GM21526 (cell line): ENCODE measurements at regions not wholly inside any gene's neighbourhood (a gene's known extent, or its start where the extent isn't known, plus 50 kb on each side); places are given as distances from the start of the nearest gene placed in this dataset.
A peak's percentile ranks its signal among the peaks of the same experiment; 100 is the strongest.
"Not testable (repeated sequence)": the region's sequence is repeated elsewhere in the genome, so short reads cannot be mapped to it uniquely, and the experiment has no call there.

Experiments used
- ATAC-seq: cut with Tn5 transposase; IDR thresholded peaks from one replicate; pipeline ENCODE4 v1.9.1; 2021; ENCODE audit warnings: moderate library complexity; ENCODE audit not compliant: unreplicated experiment, low FRiP score

- ATAC-seq: no peak
Observed at GRCh38 chr2:180621366-180621765, 359.0 kb upstream of the UBE2E3 start.

GRCh38 chr2:180618570-180618969, 361.8 kb upstream of the UBE2E3 start:
- no peak for ATAC-seq

GRCh38 chr2:180614776-180615175, 365.6 kb upstream of the UBE2E3 start:
- no peak for ATAC-seq

- no peak for ATAC-seq
Observed at GRCh38 chr2:180609626-180610340, 370.6 kb upstream of the UBE2E3 start.

- ATAC-seq: no peak
Observed at GRCh38 chr2:180607514-180608049, 372.8 kb upstream of the UBE2E3 start.

GRCh38 chr2:180604077-180604476, 376.3 kb upstream of the UBE2E3 start:
- peak; percentile 82 for ATAC-seq

- no peak for ATAC-seq
Observed at GRCh38 chr2:180601016-180601415, 379.4 kb upstream of the UBE2E3 start.

GRCh38 chr2:180599804-180600203, 380.6 kb upstream of the UBE2E3 start:
- ATAC-seq: no peak

GRCh38 chr2:180597179-180597578, 383.2 kb upstream of the UBE2E3 start:
- no peak for ATAC-seq

- ATAC-seq: no peak
Observed at GRCh38 chr2:180596453-180596852, 384.0 kb upstream of the UBE2E3 start.

GRCh38 chr2:180591947-180592346, 388.5 kb upstream of the UBE2E3 start:
- ATAC-seq: no peak

- ATAC-seq: not testable (repeated sequence)
Observed at GRCh38 chr2:180591093-180591781, 389.2 kb upstream of the UBE2E3 start.

- no peak for ATAC-seq
Observed at GRCh38 chr2:180583441-180584140, 396.8 kb upstream of the UBE2E3 start.

- ATAC-seq: no peak
Observed at GRCh38 chr2:180579388-180579787, 401.0 kb upstream of the UBE2E3 start.

- ATAC-seq: no peak
Observed at GRCh38 chr2:180578441-180578840, 402.0 kb upstream of the UBE2E3 start.

- no peak for ATAC-seq
Observed at GRCh38 chr2:180577567-180577966, 402.8 kb upstream of the UBE2E3 start.

- no peak for ATAC-seq
Observed at GRCh38 chr2:180573951-180574350, 406.5 kb upstream of the UBE2E3 start.

GRCh38 chr2:180572346-180572745, 408.1 kb upstream of the UBE2E3 start:
- ATAC-seq: no peak

- ATAC-seq: no peak
Observed at GRCh38 chr2:180571559-180571958, 408.8 kb upstream of the UBE2E3 start.

- ATAC-seq: no peak
Observed at GRCh38 chr2:180570864-180571263, 409.5 kb upstream of the UBE2E3 start.

- ATAC-seq: no peak
Observed at GRCh38 chr2:180564051-180564450, 416.4 kb upstream of the UBE2E3 start.
